ENCODE measurements at regions not wholly inside any gene's neighbourhood (a gene's known extent, or its start where the extent isn't known, plus 50 kb on each side); places are given as distances from the start of the nearest gene placed in this dataset.

DNA sequence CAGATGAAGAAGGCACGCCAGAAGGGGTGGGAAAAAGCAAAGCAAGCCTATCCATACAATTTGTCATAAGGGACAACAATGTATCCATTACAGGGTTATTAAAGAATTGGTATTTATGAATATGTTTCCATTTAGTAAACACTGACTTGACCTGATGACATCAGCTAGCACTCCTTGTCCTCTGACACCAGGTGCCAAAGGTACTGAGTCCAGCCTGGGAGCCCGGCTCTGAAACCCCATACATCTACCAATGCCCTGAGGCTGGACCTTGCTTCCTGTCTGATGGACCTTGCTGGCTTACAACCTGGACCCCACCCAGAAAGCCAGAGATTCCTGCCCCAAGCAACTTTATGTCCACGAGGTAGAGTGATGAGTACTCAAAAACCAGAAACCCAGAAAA is 263.0 kb upstream of the ATP11B start:
- no peak for DNase-seq

DNA sequence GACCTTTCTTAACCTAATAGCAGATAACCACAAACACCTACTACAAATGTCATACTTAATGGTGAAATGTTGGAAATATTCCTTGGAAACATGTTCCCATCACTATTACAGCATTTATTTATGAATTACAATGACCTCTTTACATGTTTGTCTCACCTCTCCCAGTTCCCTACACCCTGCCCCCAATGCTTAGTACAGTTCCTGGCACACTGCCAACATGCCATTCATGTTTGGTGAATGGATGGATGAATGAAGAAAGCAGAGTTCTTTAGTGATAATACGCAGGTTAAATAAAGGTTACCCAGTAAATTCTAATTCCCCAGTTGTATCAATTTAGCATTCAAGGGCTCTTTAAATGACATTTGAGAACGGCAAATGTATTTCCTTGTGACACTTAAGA is 259.9 kb upstream of the ATP11B start:
- peak; percentile 72 for DNase-seq

DNA sequence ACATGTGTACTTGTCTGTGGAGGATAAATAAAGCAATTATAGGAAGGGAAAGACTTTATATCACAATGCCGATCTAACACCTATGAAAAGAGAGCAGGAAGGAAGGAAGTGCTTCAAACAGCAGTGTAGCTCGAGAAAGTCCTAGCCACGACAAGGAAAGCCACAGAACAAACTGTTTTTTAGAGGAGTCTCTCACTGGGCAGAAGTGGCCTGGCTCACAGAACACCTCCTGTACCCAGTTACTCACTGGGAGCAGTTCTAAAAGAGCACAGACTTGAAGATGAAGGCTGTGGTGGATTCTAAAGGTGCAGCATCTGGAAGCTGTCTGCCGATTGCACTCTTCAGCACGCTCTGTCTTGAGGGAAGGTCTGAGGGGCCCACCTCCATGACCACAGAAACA is 248.8 kb upstream of the ATP11B start:
- no peak for DNase-seq

DNA sequence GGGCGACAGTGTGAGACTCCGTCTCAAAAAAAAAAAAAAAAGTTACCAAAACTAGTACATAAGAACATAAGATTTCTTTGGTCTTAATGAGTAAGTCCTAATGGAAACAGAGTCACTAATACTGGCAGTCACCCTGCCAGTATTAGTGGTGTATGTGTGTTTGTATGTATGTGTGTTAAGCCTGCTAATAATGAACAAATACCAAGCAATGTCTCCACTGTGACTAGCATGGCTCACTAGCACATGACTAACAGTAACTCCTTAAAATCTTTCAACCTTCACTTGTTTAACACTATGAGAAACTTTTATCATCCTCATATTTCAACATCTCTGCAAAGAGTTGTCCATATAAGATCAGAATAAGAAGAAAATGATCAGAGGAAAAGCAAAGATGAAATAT is 231.0 kb upstream of the ATP11B start:
- DNase-seq, result no peak

DNA sequence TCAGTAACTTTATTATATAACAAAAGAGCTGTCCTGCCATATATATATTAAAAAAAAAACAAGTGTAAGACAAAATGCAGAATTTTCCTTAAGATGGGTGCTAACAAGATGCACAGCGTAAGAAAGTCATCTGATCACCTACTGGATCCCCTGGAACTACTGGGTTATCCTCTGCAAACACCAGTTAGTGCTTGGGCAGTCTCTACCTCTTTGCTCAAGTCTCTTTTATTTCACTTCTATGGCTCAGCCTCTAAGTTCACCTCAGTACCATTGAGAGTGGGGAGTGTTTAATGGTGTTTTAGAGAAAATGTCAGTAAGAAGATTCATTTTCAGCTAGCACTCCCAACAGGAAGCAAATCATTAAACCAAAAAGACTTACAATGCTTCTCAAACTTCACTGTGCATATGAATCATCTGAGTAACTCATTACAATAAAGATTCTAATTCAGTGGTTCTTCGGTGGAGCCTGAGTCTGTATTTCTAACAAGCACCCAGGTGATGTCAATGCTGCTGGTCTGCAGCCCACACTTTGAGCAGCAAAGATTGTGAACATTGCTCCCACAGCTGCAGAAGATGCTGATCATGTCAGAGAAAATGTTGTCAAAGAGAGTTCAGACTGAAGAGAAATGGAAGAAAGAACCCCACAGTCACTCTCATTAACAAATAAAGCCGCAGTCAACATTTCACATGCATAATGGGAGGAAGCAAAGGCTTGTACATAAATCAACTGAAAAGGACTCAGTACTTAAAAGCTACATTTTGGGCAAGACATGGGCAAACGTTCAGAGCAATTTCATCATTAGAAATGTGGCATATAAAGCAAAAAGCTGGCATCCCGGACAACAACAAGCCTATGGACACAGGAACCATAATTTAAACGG is 227.1 kb upstream of the ATP11B start:
- DNase-seq, result no peak

DNA sequence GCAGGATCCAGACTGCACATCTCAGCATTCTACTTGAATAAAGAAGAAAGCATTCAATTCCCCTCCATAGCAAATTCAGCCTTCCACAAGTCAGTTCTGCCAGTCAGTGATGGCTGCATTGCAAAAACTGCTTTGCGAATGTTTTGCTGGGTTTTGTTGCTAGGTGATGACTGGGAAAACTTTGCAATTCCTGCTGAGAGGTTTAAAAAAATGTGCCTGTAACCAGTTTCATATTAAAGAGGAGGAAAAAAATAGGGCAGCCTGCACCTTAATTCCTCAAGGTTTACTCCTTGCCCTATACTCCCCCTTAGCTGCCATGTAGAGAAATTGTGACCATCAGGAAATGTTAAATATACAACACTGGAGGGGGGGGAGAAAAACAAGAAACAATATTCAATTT is 225.6 kb upstream of the ATP11B start:
- peak; percentile 26 for DNase-seq

DNA sequence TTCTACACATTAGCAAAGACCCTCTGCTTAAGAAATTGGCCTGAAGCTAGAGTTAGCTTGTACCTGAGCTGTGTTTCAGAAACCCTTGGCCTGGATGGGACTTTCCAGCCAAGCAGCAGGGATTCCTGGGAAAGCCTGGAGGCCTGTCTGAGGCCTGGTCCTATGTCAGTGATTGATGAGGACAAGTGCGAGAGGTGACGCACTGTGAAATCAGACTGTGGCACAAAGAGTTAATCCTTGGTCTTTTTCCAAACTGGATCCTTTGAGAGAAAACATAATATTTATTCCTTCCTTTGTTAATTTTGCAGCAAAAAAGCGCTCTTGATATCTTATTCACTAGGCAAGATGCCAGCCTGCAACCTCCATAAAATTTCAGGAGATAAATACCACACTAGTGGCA is 225.0 kb upstream of the ATP11B start:
- DNase-seq, result no peak

DNA sequence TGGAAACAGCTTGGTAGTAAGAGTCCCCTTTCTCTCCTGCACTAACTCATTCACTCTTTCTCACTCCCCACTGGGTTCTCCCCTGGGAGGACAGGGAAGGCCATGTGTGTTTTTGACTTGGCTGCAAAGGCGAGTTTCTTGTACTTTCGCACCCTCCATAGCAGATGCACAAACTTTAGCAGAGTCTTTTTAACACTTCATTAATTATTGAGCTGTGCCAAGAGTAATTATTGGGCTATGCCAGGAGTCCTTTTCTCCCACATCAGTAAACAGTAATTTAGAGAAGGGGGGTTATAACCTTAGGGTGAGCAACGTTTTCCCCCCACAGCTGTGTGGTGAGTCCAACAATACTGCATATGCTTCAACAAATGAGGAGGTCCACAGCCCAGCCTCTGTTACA is 224.4 kb upstream of the ATP11B start:
- DNase-seq, result no peak

DNA sequence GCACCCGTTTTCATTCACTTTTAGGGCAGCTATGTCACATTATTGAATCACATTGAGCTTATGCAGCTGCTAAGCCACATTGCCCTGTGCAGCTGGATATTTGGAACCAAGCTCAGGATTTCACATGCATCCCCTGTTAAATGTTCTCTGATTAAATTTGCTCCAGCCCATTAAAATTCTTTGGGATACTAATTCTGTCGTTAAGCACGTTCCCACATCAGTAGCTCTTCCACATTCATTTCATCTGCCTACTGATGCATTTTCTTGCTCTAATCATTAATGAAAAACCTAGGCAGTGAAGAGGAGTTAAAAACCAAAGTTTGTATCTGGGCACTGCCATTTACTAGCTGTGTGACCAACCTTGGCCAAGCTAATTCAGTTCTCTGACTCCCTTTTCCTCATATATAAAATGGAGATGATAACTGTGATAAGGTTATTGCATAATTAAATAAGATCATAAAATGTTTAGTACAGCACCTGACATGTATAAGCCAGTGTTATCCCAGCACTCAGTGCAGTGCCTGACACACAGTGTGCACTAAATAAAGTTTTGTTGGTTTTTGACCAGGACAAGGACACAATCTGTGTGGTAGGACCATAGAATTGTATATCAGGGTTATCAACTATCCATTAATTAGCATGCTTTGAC is 222.2 kb upstream of the ATP11B start:
- no peak for DNase-seq

DNA sequence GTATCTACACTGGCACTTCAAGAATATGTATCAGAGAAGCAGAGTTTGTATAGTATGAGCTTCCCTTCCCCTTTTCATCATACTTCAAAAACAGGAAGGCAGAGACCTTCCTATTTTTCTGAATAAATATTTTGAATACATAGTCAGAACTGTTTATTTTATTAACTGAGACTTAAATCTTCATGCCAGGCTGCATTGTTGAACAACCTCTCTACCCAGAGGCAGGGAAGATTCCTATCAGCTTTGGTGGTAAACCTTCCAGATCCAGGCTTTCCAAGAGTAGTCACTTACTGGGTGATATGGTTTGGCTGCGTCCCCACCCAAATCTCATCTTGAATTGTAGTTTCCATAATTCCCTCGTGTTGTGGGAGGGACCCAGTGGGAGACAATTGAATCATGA is 217.4 kb upstream of the ATP11B start:
- no peak for DNase-seq

DNA sequence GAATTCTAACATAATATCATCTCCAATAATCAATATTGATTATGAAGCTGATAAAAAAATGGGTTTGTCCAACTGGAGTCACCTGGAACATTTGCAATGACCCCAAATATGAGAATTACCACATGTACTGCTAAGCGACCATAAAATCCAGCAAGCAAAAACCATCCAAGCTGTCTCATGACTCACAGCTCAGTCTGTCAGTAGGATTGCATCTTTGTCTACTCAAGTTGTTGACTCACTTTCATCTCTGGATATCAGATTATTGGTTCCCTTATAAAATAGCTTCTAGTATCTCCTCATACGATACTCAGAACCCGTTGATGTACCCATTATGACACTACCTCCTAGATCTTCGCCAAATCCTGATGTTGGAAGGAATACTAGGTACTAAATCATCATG is 209.8 kb upstream of the ATP11B start:
- DNase-seq, result no peak

DNA sequence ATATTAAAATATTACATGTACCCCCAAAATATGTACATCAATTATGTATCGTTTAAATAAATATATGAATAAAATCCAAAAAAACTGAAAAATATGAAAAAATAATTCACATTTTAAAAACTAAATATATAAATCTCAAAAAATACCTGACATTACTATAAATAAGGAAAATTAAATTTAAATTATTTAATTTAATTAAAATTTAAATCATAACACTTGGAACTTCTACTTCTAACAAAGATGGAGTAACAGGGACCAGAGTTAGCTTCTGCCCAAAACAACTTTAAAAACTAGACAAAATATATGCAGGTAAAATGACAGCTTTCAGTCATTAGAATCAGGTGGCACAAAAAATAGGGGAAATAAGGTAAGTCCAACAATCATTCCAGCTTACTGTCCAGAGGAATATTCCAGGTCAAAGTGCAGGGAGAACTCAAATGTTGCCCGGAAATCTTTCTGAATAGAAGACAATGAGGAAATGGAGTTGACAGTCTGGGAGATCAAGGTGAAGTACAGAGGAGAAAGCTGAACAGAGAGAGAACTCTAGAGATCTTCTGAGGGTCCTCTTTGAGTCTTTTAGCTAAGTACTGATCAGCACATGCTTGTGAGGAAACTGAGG is 207.7 kb upstream of the ATP11B start:
- no peak for DNase-seq

DNA sequence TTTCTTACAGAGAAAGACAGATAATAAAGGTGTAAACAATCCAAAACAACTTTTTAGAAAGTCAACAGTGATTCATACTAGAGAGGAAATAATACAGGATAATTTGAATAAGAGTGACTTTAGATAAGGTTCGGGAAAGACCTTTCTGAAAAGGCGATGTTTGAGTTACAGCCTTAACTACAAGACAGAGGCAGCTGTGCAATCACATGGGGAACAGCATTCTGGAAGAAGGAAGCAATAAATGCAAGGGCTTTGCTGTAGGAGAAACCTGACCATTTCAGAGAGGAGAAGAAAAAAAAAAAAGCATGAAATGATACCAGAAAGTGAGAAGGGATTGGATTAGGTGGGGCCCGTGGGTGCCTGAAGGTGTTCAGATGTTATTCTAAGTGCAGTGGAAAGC is 200.6 kb upstream of the ATP11B start:
- DNase-seq, result no peak

DNA sequence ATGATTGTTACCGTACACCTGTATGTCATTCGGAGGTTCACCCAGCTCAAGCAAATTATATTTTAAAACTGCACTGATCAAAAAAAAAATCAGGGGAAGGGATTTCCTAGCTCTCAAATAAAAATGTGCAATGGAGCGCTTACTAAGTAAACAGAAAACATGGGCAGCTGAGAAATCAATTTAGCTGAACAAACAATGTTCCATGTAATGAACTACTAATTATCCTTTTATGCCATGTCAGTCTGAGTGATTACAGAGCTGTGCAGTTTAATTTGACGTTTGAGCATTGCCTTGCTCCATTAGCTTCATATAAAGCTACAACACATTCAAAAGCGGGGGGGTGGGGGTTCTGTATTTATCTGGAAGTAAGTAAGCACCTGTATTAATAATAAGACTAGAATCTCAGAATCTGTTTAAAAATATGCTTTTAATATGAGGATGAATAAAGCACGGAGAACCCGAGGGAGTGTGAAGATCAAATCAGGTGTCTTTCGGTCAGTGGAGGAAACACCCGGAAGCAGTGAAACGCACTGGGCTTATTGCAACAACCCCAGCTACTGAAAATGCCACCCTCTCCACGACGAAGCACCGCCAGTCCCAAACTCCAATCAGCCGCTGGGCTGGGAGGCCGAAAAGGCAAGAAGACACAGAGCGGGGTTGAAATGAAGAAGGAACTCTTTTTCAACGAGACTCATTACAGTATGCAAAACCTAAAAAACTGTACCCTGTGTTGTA is 196.5 kb upstream of the ATP11B start:
- DNase-seq, result peak; percentile 6

DNA sequence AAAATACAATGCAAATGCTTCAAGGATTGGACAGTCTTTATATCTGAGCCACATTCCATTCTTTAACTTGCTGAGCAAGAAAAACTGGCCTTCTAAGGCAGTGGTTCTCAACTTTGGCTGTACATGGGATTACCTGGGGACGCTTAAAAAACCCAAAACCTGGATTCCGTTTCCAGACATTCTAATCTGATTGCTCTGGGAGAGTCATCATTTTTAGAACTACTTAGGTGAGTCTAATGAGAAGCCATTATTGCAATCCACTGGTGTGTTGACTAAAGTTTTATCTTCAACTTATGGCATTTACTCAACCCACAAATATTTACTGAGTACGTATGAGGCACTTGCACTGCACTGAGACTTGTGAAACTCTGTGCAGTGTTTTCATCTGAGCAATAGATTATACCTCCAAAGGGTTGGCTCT is 195.7 kb upstream of the ATP11B start:
- DNase-seq, result no peak

DNA sequence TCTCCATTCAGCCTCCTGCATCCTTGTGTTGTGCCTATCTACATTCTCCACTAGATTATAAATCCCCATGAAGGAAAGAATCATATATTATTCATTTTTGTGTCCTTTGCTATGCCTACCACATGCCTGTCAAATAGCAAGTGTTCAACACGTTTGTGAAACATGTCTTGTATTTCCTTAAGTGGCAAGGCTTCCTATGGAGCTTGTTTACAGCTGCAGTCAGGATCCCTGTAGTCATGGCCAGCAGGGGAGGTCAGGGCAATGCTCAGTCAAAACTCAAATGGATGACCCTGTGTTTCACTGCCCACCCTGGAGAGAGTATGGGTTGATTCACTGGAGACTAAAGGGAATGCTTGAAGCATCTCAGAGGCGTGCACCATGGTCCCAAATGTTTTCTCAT is 191.7 kb upstream of the ATP11B start:
- DNase-seq, result no peak

DNA sequence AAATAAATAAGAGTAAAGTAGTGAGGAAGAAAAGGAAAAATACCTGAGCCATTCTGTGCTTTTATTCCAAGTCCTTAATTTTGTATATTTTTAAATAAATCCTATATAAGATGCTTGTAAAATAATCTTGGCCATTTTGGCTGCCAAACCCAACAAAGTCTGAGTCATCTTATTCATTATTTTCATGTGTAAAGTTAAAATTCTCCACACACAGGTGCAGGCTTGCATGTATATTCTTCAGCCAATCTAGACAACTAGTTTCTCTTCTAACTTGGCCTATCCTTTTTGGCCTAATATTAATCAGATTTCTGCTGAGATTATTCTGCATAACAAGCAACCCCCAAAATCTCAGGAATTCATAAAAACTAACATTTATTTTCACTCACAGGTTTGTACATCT is 189.8 kb upstream of the ATP11B start:
- no peak for DNase-seq

DNA sequence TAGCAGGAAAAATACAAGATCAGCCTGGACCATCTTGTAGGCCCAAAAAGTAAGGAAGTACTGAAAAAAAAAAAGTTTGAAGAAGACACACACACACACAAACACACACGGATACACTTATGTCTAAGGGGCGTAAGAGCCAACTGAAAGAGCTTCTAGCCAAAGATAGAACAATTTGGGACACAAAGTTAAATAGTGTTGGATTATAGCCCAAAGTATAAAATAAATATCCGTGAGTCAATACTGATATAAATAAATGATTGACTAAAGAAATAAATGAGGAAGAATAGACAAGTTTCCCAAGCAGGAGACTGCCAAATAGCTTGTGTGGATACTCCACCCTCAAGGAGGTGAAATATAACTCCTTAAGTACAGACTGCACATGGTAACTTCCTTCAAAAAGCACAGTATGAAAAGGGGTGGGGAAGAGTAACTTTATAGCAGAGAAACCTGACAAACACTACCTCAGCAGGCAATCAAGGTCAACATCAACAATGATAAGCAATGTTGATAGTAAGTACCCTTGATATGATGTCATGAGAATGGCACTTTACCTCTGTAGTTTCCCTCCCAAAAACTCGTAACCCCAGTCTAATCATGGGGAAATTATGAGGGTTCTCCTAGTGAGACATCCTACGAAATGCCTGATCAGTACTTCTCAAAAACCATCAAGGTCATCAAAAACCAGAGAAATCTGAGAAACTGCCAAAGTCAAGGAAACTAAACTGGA is 187.3 kb upstream of the ATP11B start:
- no peak for DNase-seq

DNA sequence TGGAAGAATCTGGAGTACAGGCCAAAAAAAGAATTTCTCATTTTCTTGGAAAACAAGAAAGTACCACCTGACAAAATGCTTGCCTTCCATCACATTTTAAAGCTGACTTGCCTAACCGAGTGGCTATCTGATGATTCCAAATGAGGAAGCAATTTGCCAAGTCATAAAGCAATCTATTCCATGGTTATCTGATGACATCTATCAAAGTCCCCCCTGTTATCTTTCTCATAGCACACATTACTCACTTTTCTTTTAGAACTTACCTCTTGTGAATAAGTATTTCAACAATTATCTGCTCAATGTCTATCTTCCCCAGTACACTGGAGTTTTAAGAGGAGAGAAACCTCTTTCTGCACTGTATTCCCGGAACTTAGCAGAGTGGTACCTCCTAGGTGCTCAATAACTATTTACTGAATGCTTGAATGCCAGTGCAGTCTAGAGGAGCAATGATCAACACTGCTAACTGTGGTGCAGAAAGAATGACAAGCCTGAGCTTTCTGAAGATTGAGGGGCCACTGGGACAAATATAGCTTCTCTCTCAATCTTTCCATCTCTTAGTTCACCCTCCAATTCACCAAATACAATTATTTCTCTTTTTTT is 186.3 kb upstream of the ATP11B start:
- no peak for DNase-seq

DNA sequence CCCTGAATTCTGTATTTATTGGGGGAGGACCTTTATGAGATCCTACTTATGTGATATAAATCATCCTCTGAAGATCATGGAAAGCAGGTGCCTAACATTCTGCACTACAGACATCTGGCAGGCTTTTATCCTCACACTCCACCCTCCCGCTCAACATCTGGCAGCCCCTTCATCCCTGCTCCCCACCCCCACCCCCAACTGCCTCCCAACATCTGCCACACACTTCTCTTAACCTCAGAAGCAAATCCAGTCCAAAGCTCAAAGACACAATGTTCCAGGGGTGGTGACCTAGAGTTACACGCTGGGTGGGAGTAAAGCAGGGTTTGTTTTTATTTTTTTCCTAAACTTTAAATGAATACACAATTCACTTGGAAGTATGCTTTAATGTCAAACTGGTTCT is 184.5 kb upstream of the ATP11B start:
- peak; percentile 13 for DNase-seq

DNA sequence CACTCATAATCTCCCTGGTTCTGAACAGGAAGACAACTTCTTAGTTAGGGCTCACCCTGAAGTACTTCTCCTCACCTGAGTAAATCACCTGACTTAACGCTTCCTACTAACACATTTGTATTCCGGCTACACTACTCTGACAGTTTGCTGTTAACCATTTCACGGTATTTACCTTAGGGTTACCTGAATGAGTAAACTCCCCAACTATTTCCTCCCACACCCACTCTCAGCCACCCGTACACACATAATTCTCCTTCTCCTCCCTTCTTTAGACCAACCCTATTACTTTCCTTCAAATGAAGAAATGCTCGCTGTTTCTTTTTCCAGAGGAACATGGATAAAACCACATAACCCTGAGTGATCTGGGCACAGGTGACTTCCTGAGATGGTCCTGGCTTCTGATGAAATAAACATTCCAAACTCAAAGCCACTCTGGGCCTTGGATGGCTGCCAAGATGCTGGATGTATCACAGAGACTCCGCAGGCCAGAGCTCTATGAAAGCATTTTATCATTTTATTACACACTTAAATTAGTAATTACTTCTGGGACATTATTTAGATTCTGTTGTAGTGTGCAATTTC is 183.6 kb upstream of the ATP11B start:
- no peak for DNase-seq

DNA sequence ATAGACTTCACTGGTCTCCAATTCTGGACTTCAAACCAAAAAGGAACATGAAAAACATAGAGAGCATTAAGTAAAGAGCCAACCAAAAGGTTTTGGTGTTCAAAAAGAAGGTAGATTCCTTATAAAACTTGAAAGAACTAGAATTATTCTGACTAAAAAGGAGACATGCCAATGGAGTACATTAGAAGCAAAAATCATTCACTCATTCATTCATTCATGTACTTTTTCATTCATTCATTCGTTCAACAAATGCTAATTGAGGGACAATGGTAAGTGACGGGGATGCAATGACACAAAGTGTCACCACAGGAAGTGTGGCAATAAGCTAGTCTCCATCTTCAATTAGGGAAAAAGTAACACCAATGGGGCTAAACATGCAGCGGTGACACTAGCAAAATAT is 181.0 kb upstream of the ATP11B start:
- DNase-seq, result no peak

All from NCI-H2171 (cell line).